PFSK-1 (cell line): ENCODE measurements at regions not wholly inside any gene's neighbourhood (a gene's known extent, or its start where the extent isn't known, plus 50 kb on each side); places are given as distances from the start of the nearest gene placed in this dataset.
A peak's percentile ranks its signal among the peaks of the same experiment; 100 is the strongest.

Source experiments
- FOXP2 ChIP-seq: optimal IDR thresholded peaks from 2 replicates; pipeline ENCODE3; 2011; ENCODE audit warnings: borderline replicate concordance, control low read depth, inconsistent platforms; ENCODE audit not compliant: insufficient read depth; ENCODE audit errors: extremely low read length, extremely low read depth
- POLR2AphosphoS5 ChIP-seq: IDR thresholded peaks from 2 replicates; pipeline ENCODE4 v1.6.1; 2012; ENCODE audit warnings: low read depth, mild to moderate bottlenecking, control low read depth, low read length, moderate library complexity
- REST ChIP-seq, 2 experiments: IDR thresholded peaks; 2 replicates each; pipeline versions ENCODE4 v1.6.1 to v1.8.0; 2011 to 2012; ENCODE audit warnings: low read depth in 2 of 2, low read length in 2 of 2, control low read depth in 1 of 2, inconsistent platforms in 1 of 2, mild to moderate bottlenecking in 1 of 2, moderate library complexity in 1 of 2; ENCODE audit not compliant: insufficient read depth in 1 of 2
- SIN3A ChIP-seq: IDR thresholded peaks from 2 replicates; pipeline ENCODE4 v1.6.1; 2012; ENCODE audit warnings: mild to moderate bottlenecking, low read length, moderate library complexity, borderline replicate concordance; ENCODE audit not compliant: insufficient read depth
- TAF1 ChIP-seq: IDR thresholded peaks from 2 replicates; pipeline ENCODE4 v1.6.1; 2012; ENCODE audit warnings: low read length, control low read depth, borderline replicate concordance; ENCODE audit not compliant: insufficient read depth

GRCh38 chr13:53182724-53183123, 154.1 kb downstream of the OLFM4 start:
- TF ChIP-seq SIN3A (no peak), POLR2AphosphoS5 (no peak)

GRCh38 chr13:53188120-53188519, 159.5 kb downstream of the OLFM4 start:
- TF ChIP-seq TAF1 (no peak), POLR2AphosphoS5 (no peak), FOXP2 (no peak), SIN3A (no peak), REST (IDR thresholded peaks at IDR 0.05; ENCODE audit: insufficient read depth in 1 of 2, low read depth in 2 of 2, low read length in 2 of 2) (no peak)

- TF ChIP-seq TAF1 (no peak), FOXP2 (no peak), SIN3A (no peak), POLR2AphosphoS5 (no peak), REST (IDR thresholded peaks at IDR 0.05; ENCODE audit: insufficient read depth in 1 of 2, low read depth in 2 of 2, low read length in 2 of 2) (no peak)
Observed at GRCh38 chr13:53189162-53189561, 160.5 kb downstream of the OLFM4 start.

- TF ChIP-seq FOXP2: no peak
- TF ChIP-seq TAF1: no peak
- TF ChIP-seq REST (IDR thresholded peaks at IDR 0.05; ENCODE audit: insufficient read depth in 1 of 2, low read depth in 2 of 2, low read length in 2 of 2): no peak
- TF ChIP-seq POLR2AphosphoS5: no peak
- TF ChIP-seq SIN3A: no peak
Observed at GRCh38 chr13:53191091-53191490, 162.5 kb downstream of the OLFM4 start.

GRCh38 chr13:53197424-53197823, 168.8 kb downstream of the OLFM4 start:
- no peak for TF ChIP-seq POLR2AphosphoS5
- no peak for TF ChIP-seq SIN3A
- TF ChIP-seq REST (IDR thresholded peaks at IDR 0.05; ENCODE audit: insufficient read depth in 1 of 2, low read depth in 2 of 2, low read length in 2 of 2): no peak
- peak; percentile 20; the same call in 1 of the 2 replicates for TF ChIP-seq TAF1
- TF ChIP-seq FOXP2: peak; percentile 63

GRCh38 chr13:53198017-53198416, 169.4 kb downstream of the OLFM4 start:
- no peak for TF ChIP-seq REST (IDR thresholded peaks at IDR 0.05; ENCODE audit: insufficient read depth in 1 of 2, low read depth in 2 of 2, low read length in 2 of 2)
- TF ChIP-seq POLR2AphosphoS5: no peak
- TF ChIP-seq SIN3A: no peak
- no peak for TF ChIP-seq TAF1
- TF ChIP-seq FOXP2: no peak
